Thyroid gland (tissue), 4 donors: ENCODE measurements at regions not wholly inside any gene's neighbourhood (a gene's known extent, or its start where the extent isn't known, plus 50 kb on each side); places are given as distances from the start of the nearest gene placed in this dataset.

Experiments
- CTCF ChIP-seq, 6 experiments: fragments of 200-600 bp in 3 of 6; fragments of 450-650 bp in 3 of 6; sonication (generic) in 3 of 6; IDR thresholded peaks; one replicate each; pipeline ENCODE4 v1.5.1; 2016 to 2019; ENCODE audit warnings: antibody characterized with exemption in 6 of 6, mild to moderate bottlenecking in 2 of 6, inconsistent platforms in 1 of 6, moderate library complexity in 1 of 6
- POLR2A ChIP-seq, 2 donors: fragments of 450-650 bp; IDR thresholded peaks; one replicate each; pipeline ENCODE4 v1.6.1; 2017; ENCODE audit warnings: antibody characterized with exemption in 2 of 2, mild to moderate bottlenecking in 2 of 2, moderate library complexity in 1 of 2

GRCh38 chr1:219441884-219442283 lies 171.0 kb downstream of the ZC3H11B start:
- TF ChIP-seq POLR2A (IDR thresholded peaks at IDR 0.05) (no peak), CTCF (IDR thresholded peaks at IDR 0.05) (no peak)
